Non-pigmented ciliary epithelial cell (primary cell): ENCODE measurements at regions not wholly inside any gene's neighbourhood (a gene's known extent, or its start where the extent isn't known, plus 50 kb on each side); places are given as distances from the start of the nearest gene placed in this dataset.

Source experiments
- DNase-seq: peaks from one replicate; pipeline ENCODE4 v3.0.0-alpha.2; 2010; ENCODE audit warnings: low read depth

GRCh38 chr17:77458202-77459017 is 317.6 kb downstream of the SEC14L1 start:
- no peak for DNase-seq

GRCh38 chr17:77459018-77459755 is 318.4 kb downstream of the SEC14L1 start:
- DNase-seq, result no peak

GRCh38 chr17:77460514-77461046 is 319.8 kb downstream of the SEC14L1 start:
- DNase-seq, result no peak

GRCh38 chr17:77461277-77462057 is 320.7 kb downstream of the SEC14L1 start:
- no peak for DNase-seq

GRCh38 chr17:77462090-77462489 is 321.3 kb downstream of the SEC14L1 start:
- no peak for DNase-seq

GRCh38 chr17:77462553-77463497 is 322.1 kb downstream of the SEC14L1 start:
- no peak for DNase-seq

GRCh38 chr17:77464988-77465357 is 324.2 kb downstream of the SEC14L1 start:
- DNase-seq, result no peak

- no peak for DNase-seq
Observed at GRCh38 chr17:77465358-77466041, 324.7 kb downstream of the SEC14L1 start.

GRCh38 chr17:77466140-77466539 is 325.4 kb downstream of the SEC14L1 start:
- no peak for DNase-seq

GRCh38 chr17:77466596-77467223 is 325.9 kb downstream of the SEC14L1 start:
- no peak for DNase-seq

GRCh38 chr17:77467521-77467920 is 326.8 kb downstream of the SEC14L1 start:
- DNase-seq, result no peak

GRCh38 chr17:77468897-77469296 is 328.1 kb downstream of the SEC14L1 start:
- no peak for DNase-seq

GRCh38 chr17:77470330-77470786 is 329.6 kb downstream of the SEC14L1 start:
- no peak for DNase-seq

GRCh38 chr17:77470800-77471733 is 330.3 kb downstream of the SEC14L1 start:
- no peak for DNase-seq

- no peak for DNase-seq
Observed at GRCh38 chr17:77471984-77472461, 331.3 kb downstream of the SEC14L1 start.

GRCh38 chr17:77472468-77473310 is 331.9 kb downstream of the SEC14L1 start:
- DNase-seq, result no peak

- no peak for DNase-seq
Observed at GRCh38 chr17:77473615-77474226, 333.0 kb downstream of the SEC14L1 start.
